ENCODE measurements at regions not wholly inside any gene's neighbourhood (a gene's known extent, or its start where the extent isn't known, plus 50 kb on each side); places are given as distances from the start of the nearest gene placed in this dataset.

GRCh38 chr7:33824911-33825459 is 80.4 kb upstream of the BMPER start:
- no peak for TF ChIP-seq CTCF (IDR thresholded peaks at IDR 0.05)
- H3K9me3 ChIP-seq = no peaks in the 10 kb centered on the region
- H3K4me3 ChIP-seq = no peak overlapping the region
- H3K27ac ChIP-seq = no peak overlapping the region
- DNase-seq (ENCODE audit: low spot score) (no peak), ATAC-seq (ENCODE audit: insufficient number of reproducible peaks, low FRiP score, low read depth) (peak; percentile 18)
- no peaks in the 10 kb centered on the region for H3K27me3 ChIP-seq (replicated peaks; ENCODE audit: insufficient read depth)
- H3K36me3 ChIP-seq = no peaks in the 10 kb centered on the region
- H3K4me1 ChIP-seq (ENCODE audit: control insufficient read depth in 1 of 2, low read depth in 2 of 2) = peaks cover 4 to 17% of the 10 kb centered on the region in 2 donors

GRCh38 chr7:33825644-33826043 is 79.7 kb upstream of the BMPER start:
- no peak overlapping the region for H3K27ac ChIP-seq
- no peaks in the 10 kb centered on the region for H3K27me3 ChIP-seq (replicated peaks; ENCODE audit: insufficient read depth)
- no peaks in the 10 kb centered on the region for H3K9me3 ChIP-seq
- H3K4me3 ChIP-seq = no peak overlapping the region
- peaks cover 4 to 17% of the 10 kb centered on the region in 2 donors for H3K4me1 ChIP-seq (ENCODE audit: control insufficient read depth in 1 of 2, low read depth in 2 of 2)
- ATAC-seq (ENCODE audit: insufficient number of reproducible peaks, low FRiP score, low read depth) (no peak), DNase-seq (ENCODE audit: low spot score) (no peak)
- TF ChIP-seq CTCF (IDR thresholded peaks at IDR 0.05) = no peak
- H3K36me3 ChIP-seq = no peaks in the 10 kb centered on the region

GRCh38 chr7:33829536-33829935 is 75.8 kb upstream of the BMPER start:
- Histone ChIP-seq H3K9me3 (no peaks in the 10 kb centered on the region), H3K27me3 (replicated peaks; ENCODE audit: insufficient read depth) (no peaks in the 10 kb centered on the region), H3K4me1 (ENCODE audit: control insufficient read depth in 1 of 2, low read depth in 2 of 2) (peaks cover 4 to 14% of the 10 kb centered on the region in 2 donors), H3K27ac (no peak overlapping the region), H3K4me3 (no peak overlapping the region), H3K36me3 (no peaks in the 10 kb centered on the region)
- no peak for ATAC-seq (ENCODE audit: insufficient number of reproducible peaks, low FRiP score, low read depth)
- no peak for TF ChIP-seq CTCF (IDR thresholded peaks at IDR 0.05)
- DNase-seq (ENCODE audit: low spot score) = no peak

- no peak for TF ChIP-seq CTCF (IDR thresholded peaks at IDR 0.05)
- ATAC-seq (ENCODE audit: insufficient number of reproducible peaks, low FRiP score, low read depth) (no peak), DNase-seq (ENCODE audit: low spot score) (no peak)
- H3K36me3 ChIP-seq = no peaks in the 10 kb centered on the region
- H3K4me1 ChIP-seq (ENCODE audit: control insufficient read depth in 1 of 2, low read depth in 2 of 2) = peaks cover under 1 to 1% of the 10 kb centered on the region in 2 donors
- no peaks in the 10 kb centered on the region for H3K27me3 ChIP-seq (replicated peaks; ENCODE audit: insufficient read depth)
- H3K9me3 ChIP-seq = no peaks in the 10 kb centered on the region
- no peak overlapping the region for H3K4me3 ChIP-seq
- no peak overlapping the region for H3K27ac ChIP-seq
These were observed 73.8 kb upstream of the BMPER start for GRCh38 chr7:33831389-33832141.

- no peak for TF ChIP-seq CTCF (IDR thresholded peaks at IDR 0.05)
- Histone ChIP-seq H3K4me3 (no peak overlapping the region), H3K27me3 (replicated peaks; ENCODE audit: insufficient read depth) (no peaks in the 10 kb centered on the region), H3K4me1 (ENCODE audit: control insufficient read depth in 1 of 2, low read depth in 2 of 2) (peaks cover 5 to 7% of the 10 kb centered on the region in 2 donors), H3K27ac (no peak overlapping the region), H3K9me3 (no peaks in the 10 kb centered on the region), H3K36me3 (no peaks in the 10 kb centered on the region)
- ATAC-seq (ENCODE audit: insufficient number of reproducible peaks, low FRiP score, low read depth) (no peak), DNase-seq (ENCODE audit: low spot score) (no peak)
These were observed 73.0 kb upstream of the BMPER start for GRCh38 chr7:33832271-33832721.

Measured in thoracic aorta (tissue), 2 donors.